Chondrocyte (in vitro differentiated cells): ENCODE measurements at regions not wholly inside any gene's neighbourhood (a gene's known extent, or its start where the extent isn't known, plus 50 kb on each side); places are given as distances from the start of the nearest gene placed in this dataset.

ENCODE experiments used
- DNase-seq: peaks from one replicate; pipeline ENCODE4 v3.0.0; 2021; ENCODE audit warnings: mixed read lengths, low spot score
- H3K27ac Mint-ChIP-seq: one replicate; pipeline ENCODE4 v1.8.0; 2021; ENCODE audit warnings: mild to moderate bottlenecking, moderate library complexity, mixed read lengths; ENCODE audit not compliant: unreplicated experiment
- H3K27me3 Mint-ChIP-seq: 2 replicates; pipeline ENCODE4 v1.8.0; 2021; ENCODE audit warnings: low read depth, mixed read lengths
- H3K36me3 Mint-ChIP-seq: 2 replicates; pipeline ENCODE4 v1.8.0; 2021; ENCODE audit warnings: low read depth, mixed read lengths
- H3K4me1 Mint-ChIP-seq: 2 replicates; pipeline ENCODE4 v1.8.0; 2021; ENCODE audit warnings: low read depth, mild to moderate bottlenecking, mixed read lengths
- H3K4me3 Mint-ChIP-seq: one replicate; pipeline ENCODE4 v1.8.0; 2021; ENCODE audit warnings: mild to moderate bottlenecking, moderate library complexity, mixed read lengths; ENCODE audit not compliant: unreplicated experiment
- H3K9me3 Mint-ChIP-seq: 2 replicates; pipeline ENCODE4 v1.8.0; 2021; ENCODE audit warnings: low read depth, mixed read lengths
- CTCF ChIP-seq: fragments of 200-600 bp; sonication (generic); IDR thresholded peaks from 2 replicates; pipeline ENCODE4 v1.5.0; 2021; ENCODE audit warnings: antibody characterized with exemption, mild to moderate bottlenecking, moderate library complexity

GRCh38 chr22:44385781-44386180, 73.0 kb upstream of the SHISAL1 start:
- Mint-ChIP-seq H3K36me3 (peaks cover 1% of the 10 kb centered on the region), H3K4me1 (no peaks in the 10 kb centered on the region), H3K4me3 (no peak overlapping the region), H3K27ac (no peak overlapping the region), H3K9me3 (no peaks in the 10 kb centered on the region), H3K27me3 (peaks cover 62% of the 10 kb centered on the region)
- DNase-seq: peak; percentile 86
- TF ChIP-seq CTCF: no peak

- peak; percentile 88 for DNase-seq
- Mint-ChIP-seq H3K4me1 (no peaks in the 10 kb centered on the region), H3K4me3 (no peak overlapping the region), H3K36me3 (peaks cover 1% of the 10 kb centered on the region), H3K9me3 (no peaks in the 10 kb centered on the region), H3K27ac (no peak overlapping the region), H3K27me3 (peaks cover 61% of the 10 kb centered on the region)
- TF ChIP-seq CTCF: no peak
Observed at GRCh38 chr22:44385296-44385610, 72.5 kb upstream of the SHISAL1 start.

GRCh38 chr22:44384563-44385295, 72.0 kb upstream of the SHISAL1 start:
- H3K36me3 Mint-ChIP-seq: peaks cover 1% of the 10 kb centered on the region
- H3K27me3 Mint-ChIP-seq: peaks cover 62% of the 10 kb centered on the region
- no peaks in the 10 kb centered on the region for H3K9me3 Mint-ChIP-seq

GRCh38 chr22:44383652-44384562, 71.2 kb upstream of the SHISAL1 start:
- DNase-seq: peak; percentile 56
- H3K4me3 Mint-ChIP-seq: no peak overlapping the region
- H3K27ac Mint-ChIP-seq: no peak overlapping the region
- no peaks in the 10 kb centered on the region for H3K9me3 Mint-ChIP-seq
- H3K27me3 Mint-ChIP-seq: peaks cover 68% of the 10 kb centered on the region
- no peaks in the 10 kb centered on the region for H3K4me1 Mint-ChIP-seq
- peaks cover 1% of the 10 kb centered on the region for H3K36me3 Mint-ChIP-seq
- TF ChIP-seq CTCF: no peak

More at GRCh38 chr22:44384563-44385295, 72.0 kb upstream of the SHISAL1 start:
- Mint-ChIP-seq H3K4me1 (no peaks in the 10 kb centered on the region), H3K27ac (no peak overlapping the region), H3K4me3 (no peak overlapping the region)
- TF ChIP-seq CTCF: no peak
- peak; percentile 70 for DNase-seq

GRCh38 chr22:44383064-44383575, 70.4 kb upstream of the SHISAL1 start:
- no peak for DNase-seq
- H3K36me3 Mint-ChIP-seq: peaks cover 1% of the 10 kb centered on the region
- no peaks in the 10 kb centered on the region for H3K4me1 Mint-ChIP-seq
- no peak for TF ChIP-seq CTCF
- H3K27me3 Mint-ChIP-seq: peaks cover 64% of the 10 kb centered on the region
- H3K4me3 Mint-ChIP-seq: no peak overlapping the region
- no peak overlapping the region for H3K27ac Mint-ChIP-seq
- peaks cover 2% of the 10 kb centered on the region for H3K9me3 Mint-ChIP-seq
